HG03159 (cell line): ENCODE measurements at regions not wholly inside any gene's neighbourhood (a gene's known extent, or its start where the extent isn't known, plus 50 kb on each side); places are given as distances from the start of the nearest gene placed in this dataset.
"Not testable (repeated sequence)": the region's sequence is repeated elsewhere in the genome, so short reads cannot be mapped to it uniquely, and the experiment has no call there.

Source experiments
- ATAC-seq: cut with Tn5 transposase; IDR thresholded peaks from one replicate; pipeline ENCODE4 v1.9.1; 2021; ENCODE audit warnings: mild to moderate bottlenecking, moderate library complexity; ENCODE audit not compliant: unreplicated experiment

DNA sequence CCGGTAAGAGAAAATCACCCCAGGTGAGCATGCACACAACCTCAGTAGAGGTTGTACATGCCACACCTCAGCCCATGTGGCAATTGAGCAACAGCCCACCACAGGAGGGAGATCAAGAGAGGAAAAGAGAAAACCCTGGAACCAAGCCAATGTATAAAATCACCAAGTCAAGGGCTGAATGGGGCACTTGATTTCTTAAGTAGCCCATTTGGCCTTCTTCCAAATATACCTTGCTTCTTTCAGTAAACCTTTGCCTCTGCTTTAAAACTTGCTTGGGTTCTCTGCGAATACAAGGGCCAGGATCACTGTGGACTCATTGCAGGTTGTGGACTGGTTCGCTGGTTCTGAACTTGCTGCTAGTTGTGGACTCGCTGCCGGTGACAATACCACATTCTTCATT, 1814.0 kb downstream of the PLA2G4A start:
- ATAC-seq, result no peak

DNA sequence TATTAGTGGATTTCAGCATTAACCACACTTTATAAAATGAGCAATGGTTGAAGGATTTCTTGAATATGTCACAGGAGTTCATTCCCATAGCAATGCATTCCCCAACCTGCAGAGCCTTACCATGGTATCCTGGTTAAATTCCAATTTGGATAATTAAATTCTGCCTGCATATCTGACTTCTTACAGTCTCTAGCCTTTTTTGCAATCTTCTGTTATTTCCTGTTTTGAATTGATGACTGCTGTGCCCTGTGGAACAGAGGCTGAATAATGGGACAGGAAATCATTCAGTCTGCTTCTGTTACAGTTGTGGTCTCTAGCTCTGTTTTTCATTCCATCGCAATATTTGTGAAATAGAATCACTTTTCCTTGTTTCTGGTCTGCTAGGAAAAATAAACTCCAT, 1823.9 kb downstream of the PLA2G4A start:
- ATAC-seq, result no peak

DNA sequence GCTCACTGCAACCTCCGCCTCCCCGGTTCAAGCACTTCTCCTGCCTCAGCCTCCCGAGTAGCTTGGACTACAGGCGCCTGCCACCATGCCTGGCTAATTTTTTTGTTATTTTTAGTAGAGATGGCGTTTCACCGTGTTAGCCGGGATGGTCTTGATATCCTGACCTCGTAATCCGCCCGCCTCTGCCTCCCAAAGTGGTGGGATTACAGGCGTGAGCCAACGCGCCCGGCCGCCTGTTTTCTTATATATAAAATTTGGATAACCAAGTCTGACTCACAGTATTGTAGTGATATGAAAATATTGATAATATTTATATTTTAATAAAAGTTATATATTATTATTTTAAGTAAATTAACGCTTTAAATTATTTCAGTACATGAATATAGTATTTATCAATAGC, 1821.7 kb downstream of the BRINP3 start:
- not testable (repeated sequence) for ATAC-seq

DNA sequence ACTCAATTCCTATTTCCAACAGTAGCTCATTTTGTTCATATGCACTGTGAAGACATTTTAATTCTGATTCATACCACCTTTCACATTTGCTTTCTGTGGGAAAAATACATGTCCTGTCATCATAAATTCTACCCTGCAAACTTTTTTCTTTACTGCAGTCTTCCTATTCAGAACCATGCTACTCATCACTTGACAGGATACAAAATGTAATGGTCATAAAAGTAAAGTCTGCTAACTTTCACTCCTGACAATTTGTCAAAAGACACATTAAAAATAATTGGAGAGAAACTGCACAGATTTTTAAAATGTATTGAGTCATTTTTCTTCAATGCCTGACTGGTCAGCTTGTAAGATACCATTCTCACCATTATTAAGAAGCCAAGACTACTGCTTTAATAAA, 1817.1 kb downstream of the BRINP3 start:
- no peak for ATAC-seq

DNA sequence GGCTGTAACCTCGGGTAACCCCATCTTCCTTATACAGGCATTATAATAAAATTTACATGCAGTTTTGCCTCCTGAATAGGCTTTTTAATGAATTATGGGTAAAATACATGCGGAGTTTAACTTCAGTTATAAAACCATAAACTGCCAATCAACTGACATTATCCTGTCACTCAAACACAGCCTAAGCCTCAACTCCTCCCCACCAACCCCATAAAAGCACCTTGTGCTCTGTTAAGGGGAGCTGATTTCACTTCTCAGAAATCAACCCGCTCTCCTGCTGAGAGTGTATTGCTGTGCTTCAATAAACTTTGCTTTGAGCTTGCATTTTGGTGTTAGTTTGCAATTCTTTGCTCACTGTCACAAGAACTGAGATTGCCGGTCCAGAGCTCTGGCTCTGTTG, 1812.2 kb downstream of the BRINP3 start:
- no peak for ATAC-seq

DNA sequence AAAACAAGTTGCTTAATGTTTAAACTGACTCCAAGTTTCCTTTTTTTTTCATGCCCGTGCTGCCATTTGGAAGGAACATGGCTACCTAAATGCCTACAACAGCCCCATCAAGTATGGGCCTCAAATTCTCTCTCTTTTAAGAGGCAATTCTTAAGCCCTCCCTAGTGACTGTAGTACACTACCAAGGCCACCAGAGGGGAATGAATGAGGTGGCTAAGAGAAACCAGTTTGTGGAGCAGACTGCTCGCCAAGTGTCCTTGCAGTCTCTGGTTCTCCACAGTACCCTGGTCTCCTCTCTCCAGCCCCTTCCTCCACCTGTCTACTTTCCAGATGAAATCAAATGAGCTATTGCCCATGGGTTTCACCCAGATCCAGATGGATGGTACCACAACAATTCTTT, 1809.6 kb downstream of the BRINP3 start:
- ATAC-seq, result no peak

DNA sequence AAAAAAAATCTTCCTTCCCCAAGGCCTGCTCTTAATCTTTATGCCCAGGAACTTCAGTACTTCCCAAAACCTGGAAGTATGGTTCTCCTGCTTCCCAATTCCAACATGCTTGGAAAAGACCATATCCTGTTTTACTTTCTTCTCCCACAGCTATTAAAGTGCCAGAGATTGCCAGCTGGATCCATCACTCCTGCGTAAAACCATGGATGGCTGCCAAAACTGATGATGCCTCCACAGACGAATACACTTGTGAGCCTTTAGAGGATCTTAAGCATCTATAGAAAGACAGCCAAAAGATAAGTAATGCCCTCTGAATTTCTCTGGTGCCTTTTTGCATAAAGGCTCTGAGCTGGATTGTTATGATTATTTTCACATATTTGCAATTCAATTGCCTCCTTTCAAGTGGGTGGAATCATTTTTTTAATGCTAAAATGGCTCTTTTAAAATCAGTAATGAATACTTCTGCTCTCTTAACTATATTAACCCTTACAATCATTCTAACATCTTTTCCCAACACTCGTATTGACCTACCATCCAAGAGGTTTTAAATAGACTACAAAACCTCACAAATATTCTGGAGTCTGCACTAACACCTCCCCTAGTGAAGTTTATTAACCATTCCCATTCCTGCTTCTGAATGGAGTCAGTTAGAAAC, 1807.8 kb downstream of the BRINP3 start:
- ATAC-seq, result no peak

DNA sequence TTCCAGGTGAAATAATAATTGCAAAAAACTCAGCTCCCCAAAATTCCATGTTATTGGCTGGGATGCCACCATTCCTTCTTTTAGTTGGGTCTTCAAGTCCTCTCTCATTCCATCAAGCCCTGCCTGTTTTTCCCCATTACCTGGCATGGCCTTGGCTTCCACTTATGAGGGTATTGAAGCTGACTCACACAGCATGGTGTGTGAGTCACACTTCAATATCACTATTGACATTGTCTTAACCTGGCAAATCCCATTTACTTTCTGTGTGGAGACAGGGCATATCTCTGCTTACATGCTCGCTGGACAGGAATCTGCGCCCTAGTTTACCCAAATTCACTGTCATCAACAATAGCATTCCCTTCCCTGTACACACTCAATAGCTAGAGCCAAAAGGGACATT, 1806.8 kb downstream of the BRINP3 start:
- no peak for ATAC-seq

DNA sequence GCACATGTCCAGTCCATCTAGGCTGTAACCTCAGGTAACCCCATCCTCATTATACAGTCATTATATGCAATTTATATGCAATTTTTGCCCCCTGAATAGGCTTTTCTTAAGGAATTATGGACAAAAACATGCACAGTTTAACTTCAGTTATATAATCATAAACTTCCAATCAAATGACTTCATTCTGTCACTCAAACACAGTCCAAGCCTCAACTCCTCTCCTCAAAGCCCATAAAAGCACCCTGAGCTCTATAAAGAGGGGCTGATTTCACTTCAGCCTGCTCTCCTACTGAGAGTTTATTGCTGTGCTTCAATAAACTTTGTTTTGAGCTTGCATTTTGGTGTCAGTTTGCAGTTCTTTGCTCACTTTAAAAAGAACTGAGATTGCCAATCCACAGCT, 1805.5 kb downstream of the BRINP3 start:
- no peak for ATAC-seq

DNA sequence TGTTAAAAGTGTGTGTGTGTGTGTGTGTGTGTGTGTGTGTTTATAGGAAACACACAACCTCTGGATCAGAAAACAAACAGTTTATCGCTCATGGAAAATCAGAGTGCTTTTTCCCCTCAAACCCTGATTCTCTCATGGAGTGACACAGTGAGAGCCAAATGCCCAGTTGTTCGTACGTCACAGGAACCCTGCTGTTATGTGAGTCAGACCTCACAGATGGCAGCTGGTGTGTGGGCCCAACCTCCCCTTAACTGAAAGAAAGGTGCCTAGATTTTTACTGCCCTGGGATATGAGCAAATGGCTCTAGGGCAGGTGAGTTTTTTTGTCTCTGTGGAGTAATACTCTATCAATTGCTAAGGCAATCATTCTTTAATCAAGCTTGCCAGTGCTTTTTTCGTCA, 1788.1 kb downstream of the BRINP3 start:
- ATAC-seq, result no peak

DNA sequence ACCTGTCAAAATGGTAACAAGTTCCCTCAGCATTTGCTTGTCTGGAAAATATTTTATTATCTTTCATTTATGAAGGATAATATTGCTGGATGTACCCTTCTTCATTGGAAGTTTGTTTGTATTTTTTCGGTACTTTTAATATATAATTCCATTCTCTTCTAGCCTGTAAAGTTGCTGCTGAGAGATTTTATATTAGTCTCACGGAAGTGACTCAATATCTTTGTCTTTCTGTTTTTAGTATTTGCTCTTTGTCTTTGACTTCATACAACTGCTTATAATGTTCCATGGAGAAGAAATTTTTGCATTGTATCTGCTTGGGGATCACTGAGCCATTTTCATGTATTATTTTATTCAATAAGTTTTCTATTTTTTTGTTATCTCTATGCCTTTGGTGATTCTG, 1777.5 kb downstream of the BRINP3 start:
- no peak for ATAC-seq

DNA sequence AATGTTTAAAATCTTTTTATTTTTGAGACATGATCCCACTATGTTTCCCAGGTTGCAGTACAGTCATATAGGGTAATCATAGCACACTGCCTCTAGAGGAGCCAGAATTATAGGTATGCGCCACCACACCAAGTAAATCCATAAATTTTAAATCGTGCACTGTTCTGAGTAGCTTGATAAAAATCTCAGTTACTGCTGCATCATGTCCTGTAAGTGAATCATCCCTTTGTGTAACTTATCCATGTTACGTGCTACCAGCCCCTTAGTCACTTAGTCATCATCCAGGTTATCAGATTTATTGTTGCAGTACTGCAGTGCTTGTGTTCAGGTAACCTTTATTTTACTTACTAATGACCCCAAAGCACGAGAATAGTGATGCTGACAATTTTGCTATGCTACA, 1770.9 kb downstream of the BRINP3 start:
- ATAC-seq, result no peak

DNA sequence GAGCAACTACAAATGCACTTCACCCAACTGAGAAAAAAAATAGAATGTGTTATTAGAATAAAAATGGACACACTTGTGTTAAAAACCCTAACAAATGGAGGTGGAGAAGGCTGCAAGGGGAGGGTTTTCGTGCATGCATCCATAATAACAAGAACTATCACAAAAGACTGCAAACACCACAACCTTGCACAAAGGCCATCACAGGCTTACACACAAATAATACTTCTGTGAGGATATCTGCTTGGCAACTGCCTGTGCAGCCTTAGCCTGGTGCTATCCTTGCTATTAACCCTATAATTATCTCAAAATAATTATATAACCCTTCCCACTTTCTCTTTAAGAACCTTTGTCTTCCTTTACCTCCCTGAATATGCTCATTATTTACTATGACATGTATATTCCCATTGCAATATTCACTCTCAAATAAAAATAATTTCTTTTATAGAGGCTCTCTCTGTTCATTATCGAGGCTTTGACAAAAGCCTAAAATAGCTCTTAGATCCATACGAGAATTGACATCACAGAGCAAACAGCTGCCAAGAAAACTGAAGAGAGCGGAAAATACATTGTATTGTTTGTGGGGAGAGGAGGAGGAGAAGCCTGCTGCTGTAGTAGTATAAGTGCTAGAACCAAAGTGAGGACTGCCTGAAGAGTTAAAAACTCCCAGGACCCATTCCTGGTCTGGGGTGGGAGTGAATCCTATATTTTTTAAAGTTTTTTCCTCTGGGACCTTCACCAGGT, 1768.7 kb downstream of the BRINP3 start:
- ATAC-seq, result no peak

DNA sequence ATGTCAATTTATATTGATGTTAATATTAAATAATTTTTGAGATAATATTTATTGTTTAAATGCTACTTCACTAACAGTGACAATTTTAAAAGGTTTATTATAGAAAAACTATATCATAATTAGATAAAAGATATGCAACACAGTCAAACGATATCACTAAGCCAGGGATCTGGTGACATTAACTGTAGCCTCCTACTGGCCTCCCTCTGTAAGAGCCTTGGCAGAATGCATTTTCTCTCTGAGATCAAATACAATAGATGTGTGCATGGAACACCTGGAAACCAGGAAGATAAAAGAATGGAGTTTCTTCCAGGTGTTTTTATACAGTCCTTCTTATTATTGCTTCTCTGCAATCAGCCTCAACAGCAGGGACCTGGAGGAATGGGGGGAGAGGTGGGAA, 1762.1 kb downstream of the BRINP3 start:
- no peak for ATAC-seq

DNA sequence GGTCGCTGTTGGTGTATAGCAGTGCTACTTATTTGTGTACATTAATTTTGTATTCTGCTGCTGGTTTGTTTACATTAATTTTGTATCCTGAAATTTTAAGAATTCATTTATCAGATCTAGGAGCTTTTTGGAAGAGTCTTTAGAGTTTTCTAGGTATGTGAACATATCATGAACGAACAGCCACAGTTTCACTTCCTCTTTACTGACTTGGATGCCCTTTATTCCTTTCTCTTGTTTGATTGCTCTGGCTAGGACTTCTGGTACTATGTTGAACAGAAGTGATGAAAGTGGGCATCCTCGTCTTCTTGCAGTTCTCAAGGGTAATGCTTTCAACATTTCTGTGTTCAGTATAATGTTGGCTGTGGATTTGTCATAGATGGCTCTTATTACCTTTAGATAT, 1757.9 kb downstream of the BRINP3 start:
- no peak for ATAC-seq

DNA sequence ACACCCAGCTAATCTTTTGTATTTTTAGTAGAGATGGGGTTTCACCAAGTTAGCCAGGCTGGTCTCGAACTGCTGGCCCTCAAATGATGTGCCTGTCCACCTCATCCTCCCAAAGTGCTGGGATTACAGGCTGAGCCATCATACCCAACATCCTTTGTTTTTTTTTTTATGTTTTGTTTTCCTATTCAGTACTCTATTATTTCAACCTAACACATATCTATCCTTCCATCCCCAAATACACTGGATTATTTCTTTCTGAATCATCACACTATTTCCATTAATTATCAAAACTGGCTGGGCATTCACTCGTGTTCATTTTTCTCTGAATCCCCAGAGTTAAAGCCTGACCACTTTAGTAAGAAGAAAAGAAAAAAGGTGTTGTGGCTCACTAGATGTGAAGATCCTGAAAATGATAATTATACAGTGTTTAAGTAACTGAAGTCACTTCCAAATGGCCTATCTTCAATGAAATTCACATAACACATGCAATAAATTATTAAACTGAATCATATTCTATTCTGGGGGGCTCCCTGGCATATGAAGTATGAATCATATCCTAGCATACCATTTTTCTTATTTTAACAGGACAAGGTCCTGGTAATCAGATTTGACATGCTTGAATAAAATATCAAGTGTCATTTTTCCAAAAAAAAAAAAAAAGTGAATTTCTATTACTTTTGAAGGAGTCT, 1754.2 kb downstream of the BRINP3 start:
- ATAC-seq, result no peak

DNA sequence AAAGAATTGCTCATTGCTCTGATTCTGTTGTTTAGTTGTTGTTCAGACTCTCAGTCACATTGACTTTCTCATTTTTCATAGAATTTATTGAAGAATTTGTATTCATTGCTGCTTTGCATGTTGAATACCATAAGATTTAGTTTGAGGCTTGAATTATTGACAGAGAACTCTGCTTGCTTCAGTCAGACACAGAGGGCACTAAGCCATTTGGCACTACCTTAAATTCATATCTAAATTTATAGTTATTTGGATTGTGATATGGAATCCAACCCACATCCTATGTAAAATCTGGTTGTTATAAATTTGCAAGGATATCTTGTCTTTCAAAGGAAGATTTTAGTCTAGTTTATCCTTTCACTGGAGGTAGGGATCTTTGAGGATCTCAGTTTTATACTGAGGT, 1748.6 kb downstream of the BRINP3 start:
- no peak for ATAC-seq

DNA sequence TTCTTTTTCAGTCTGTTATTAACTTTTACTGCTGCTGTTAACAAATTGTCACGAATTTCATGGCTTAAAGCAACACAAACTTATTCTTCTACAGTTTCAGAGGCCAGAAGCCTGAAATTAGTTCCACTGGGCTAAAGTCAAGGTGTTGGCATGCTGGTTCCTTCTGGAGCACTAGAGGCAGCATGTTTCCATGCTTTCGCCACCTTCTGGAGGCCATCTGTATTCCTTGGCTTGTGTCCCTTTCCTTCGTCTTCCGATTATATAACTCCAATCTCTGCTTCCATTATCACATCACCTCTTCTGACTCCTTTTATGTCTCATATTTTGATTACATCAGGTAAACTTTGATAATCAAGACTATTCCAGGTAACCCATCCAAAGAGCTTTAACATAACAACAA, 1742.1 kb downstream of the BRINP3 start:
- no peak for ATAC-seq

DNA sequence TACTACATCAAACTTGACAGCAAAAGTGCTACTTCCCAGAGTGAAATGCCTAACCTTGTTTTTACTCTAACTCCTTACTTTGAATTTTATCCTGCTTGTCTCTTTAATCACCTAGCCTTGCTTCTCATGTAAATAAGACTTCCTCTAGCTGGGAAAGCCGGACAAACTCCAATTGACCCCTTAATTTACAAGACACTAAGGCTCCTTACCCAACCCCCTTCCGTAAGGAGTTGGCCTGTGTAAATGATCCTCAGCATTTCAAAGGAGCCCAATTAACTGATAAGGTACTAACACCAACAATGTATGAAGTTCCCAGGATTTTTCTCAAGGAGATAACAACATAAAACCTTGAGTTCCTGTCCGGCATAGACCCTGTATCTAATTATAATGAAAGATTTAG, 1728.4 kb downstream of the BRINP3 start:
- not testable (repeated sequence) for ATAC-seq

DNA sequence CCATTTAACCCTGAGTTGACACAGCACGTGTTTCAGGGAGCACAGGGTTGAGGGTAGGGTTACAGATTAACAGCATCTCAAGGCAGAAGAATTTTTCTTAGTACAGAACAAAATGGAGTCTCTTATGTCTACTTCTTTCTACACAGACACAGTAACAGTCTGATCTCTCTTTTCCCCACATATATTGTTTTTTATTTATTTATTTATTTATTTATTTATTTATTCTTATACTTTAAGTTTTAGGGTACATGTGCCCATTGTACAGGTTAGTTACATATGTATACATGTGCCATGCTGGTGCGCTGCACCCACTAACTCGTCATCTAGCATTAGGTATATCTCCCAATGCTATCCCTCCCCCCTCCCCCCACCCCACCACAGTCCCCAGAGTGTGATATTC, 1725.6 kb downstream of the BRINP3 start:
- not testable (repeated sequence) for ATAC-seq

DNA sequence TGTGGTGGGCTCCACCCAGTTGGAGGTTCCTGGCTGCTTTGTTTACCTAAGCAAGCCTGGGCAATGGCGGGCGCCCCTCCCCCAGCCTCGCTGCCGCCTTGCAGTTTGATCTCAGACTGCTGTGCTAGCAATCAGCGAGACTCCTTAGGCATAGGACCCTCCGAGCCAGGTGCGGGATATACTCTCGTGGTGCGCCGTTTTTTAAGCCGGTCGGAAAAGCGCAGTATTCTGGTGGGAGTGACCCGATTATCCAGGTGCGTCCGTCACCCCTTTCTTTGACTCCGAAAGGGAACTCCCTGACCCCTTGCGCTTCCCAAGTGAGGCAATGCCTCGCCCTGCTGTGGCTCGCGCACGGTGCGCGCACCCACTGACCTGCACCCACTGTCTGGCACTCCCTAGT, 1719.9 kb downstream of the BRINP3 start:
- not testable (repeated sequence) for ATAC-seq

DNA sequence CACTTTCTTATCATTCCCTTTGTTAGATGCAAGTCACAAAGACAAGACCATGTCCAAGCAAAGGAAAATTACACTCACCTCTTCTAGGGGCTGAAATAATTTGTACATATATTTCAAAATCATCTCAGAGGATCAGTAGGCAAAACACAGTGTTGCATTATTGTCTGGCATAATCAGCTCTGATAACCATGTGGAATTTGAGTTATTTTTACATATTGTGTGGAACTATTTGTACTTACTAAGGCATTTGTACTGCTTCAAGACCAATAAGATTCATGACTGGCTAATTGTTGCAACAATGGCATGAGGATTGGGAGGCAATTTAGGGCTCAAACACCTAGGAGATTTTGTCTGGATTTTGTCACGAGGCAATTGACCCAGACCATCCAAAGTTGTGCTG, 1716.4 kb downstream of the BRINP3 start:
- ATAC-seq, result no peak
